HG02973 (cell line): ENCODE measurements at regions not wholly inside any gene's neighbourhood (a gene's known extent, or its start where the extent isn't known, plus 50 kb on each side); places are given as distances from the start of the nearest gene placed in this dataset.
"Not testable (repeated sequence)": the region's sequence is repeated elsewhere in the genome, so short reads cannot be mapped to it uniquely, and the experiment has no call there.

Experiments
- ATAC-seq: cut with Tn5 transposase; IDR thresholded peaks from one replicate; pipeline ENCODE4 v1.9.1; 2021; ENCODE audit warnings: moderate library complexity; ENCODE audit not compliant: unreplicated experiment

- no peak for ATAC-seq
Measured at GRCh38 chr3:70743754-70744153, 431.3 kb upstream of the MDFIC2 start.

- no peak for ATAC-seq
Measured at GRCh38 chr3:70742081-70742480, 429.6 kb upstream of the MDFIC2 start.

- ATAC-seq = no peak
Measured at GRCh38 chr3:70740872-70741271, 428.4 kb upstream of the MDFIC2 start.

- ATAC-seq = no peak
Measured at GRCh38 chr3:70740071-70740470, 427.6 kb upstream of the MDFIC2 start.

- no peak for ATAC-seq
Measured at GRCh38 chr3:70738291-70738681, 425.8 kb upstream of the MDFIC2 start.

- no peak for ATAC-seq
Measured at GRCh38 chr3:70737666-70738290, 425.3 kb upstream of the MDFIC2 start.

- no peak for ATAC-seq
Measured at GRCh38 chr3:70736009-70736408, 423.6 kb upstream of the MDFIC2 start.

- no peak for ATAC-seq
Measured at GRCh38 chr3:70734756-70735155, 422.3 kb upstream of the MDFIC2 start.

GRCh38 chr3:70731046-70731445 is 418.6 kb upstream of the MDFIC2 start:
- ATAC-seq = no peak

- ATAC-seq = no peak
Measured at GRCh38 chr3:70729845-70730244, 417.4 kb upstream of the MDFIC2 start.

GRCh38 chr3:70728311-70728710 is 415.9 kb upstream of the MDFIC2 start:
- no peak for ATAC-seq

- no peak for ATAC-seq
Measured at GRCh38 chr3:70726961-70727360, 414.5 kb upstream of the MDFIC2 start.

- no peak for ATAC-seq
Measured at GRCh38 chr3:70726096-70726938, 413.9 kb upstream of the MDFIC2 start.

GRCh38 chr3:70722018-70722417 is 409.6 kb upstream of the MDFIC2 start:
- ATAC-seq = no peak

- no peak for ATAC-seq
Measured at GRCh38 chr3:70716832-70717231, 404.4 kb upstream of the MDFIC2 start.

- no peak for ATAC-seq
Measured at GRCh38 chr3:70712449-70713082, 400.1 kb upstream of the MDFIC2 start.

- no peak for ATAC-seq
Measured at GRCh38 chr3:70703305-70704102, 391.1 kb upstream of the MDFIC2 start.

GRCh38 chr3:70702132-70702531 is 389.7 kb upstream of the MDFIC2 start:
- no peak for ATAC-seq

GRCh38 chr3:70684701-70685100 is 372.3 kb upstream of the MDFIC2 start:
- no peak for ATAC-seq

- ATAC-seq = not testable (repeated sequence)
Measured at GRCh38 chr3:70675810-70676209, 363.4 kb upstream of the MDFIC2 start.
